SK-N-SH (cell line): ENCODE measurements at regions not wholly inside any gene's neighbourhood (a gene's known extent, or its start where the extent isn't known, plus 50 kb on each side); places are given as distances from the start of the nearest gene placed in this dataset.

ENCODE experiments used
- CTCF ChIP-seq: fragments of 200-600 bp; sonication (generic); IDR thresholded peaks from 2 replicates; pipeline ENCODE4 v1.6.1; 2017; ENCODE audit warnings: antibody characterized with exemption, mild to moderate bottlenecking, moderate library complexity
- EP300 ChIP-seq, 2 experiments: IDR thresholded peaks; 2 replicates each; pipeline versions ENCODE4 v1.4.0 to v1.6.1; 2012; ENCODE audit warnings: borderline replicate concordance in 1 of 2, low read depth in 1 of 2, low read length in 1 of 2
- EZH2phosphoT487 ChIP-seq: fragments of 200-600 bp; sonication (generic); IDR thresholded peaks from 2 replicates; pipeline ENCODE4 v1.6.1; 2017; ENCODE audit warnings: low read depth, mixed run types, mild to moderate bottlenecking, antibody characterized with exemption, moderate library complexity, borderline replicate concordance
- GABPA ChIP-seq: IDR thresholded peaks from 2 replicates; pipeline ENCODE4 v1.4.0; 2012; ENCODE audit warnings: low read depth, mild to moderate bottlenecking
- MAX ChIP-seq: IDR thresholded peaks from 2 replicates; pipeline ENCODE4 v1.4.0; 2012; ENCODE audit warnings: low read depth
- PBX3 ChIP-seq: IDR thresholded peaks from 2 replicates; pipeline ENCODE4; 2012
- POLR2AphosphoS5 ChIP-seq: IDR thresholded peaks from 2 replicates; pipeline ENCODE4 v1.6.1; 2012; ENCODE audit warnings: low read depth, low read length
- RCOR1 ChIP-seq: fragments of 150-350 bp; IDR thresholded peaks from 2 replicates; pipeline ENCODE4 v1.6.1; 2017; ENCODE audit warnings: antibody characterized with exemption, low read length
- REST ChIP-seq: IDR thresholded peaks from 2 replicates; pipeline ENCODE4 v1.6.1; 2012; ENCODE audit warnings: mild to moderate bottlenecking, low read depth, low read length, moderate library complexity
- TCF12 ChIP-seq: IDR thresholded peaks from 2 replicates; pipeline ENCODE4 v1.4.0; 2012
- YY1 ChIP-seq: IDR thresholded peaks from 2 replicates; pipeline ENCODE4 v1.4.0; 2012; ENCODE audit warnings: low read depth, mild to moderate bottlenecking

- TF ChIP-seq CTCF (no peak), YY1 (no peak), MAX (no peak), EZH2phosphoT487 (no peak), PBX3 (no peak), EP300 (IDR thresholded peaks at IDR 0.05; ENCODE audit: borderline replicate concordance in 1 of 2, low read depth in 1 of 2, low read length in 1 of 2) (no peak), RCOR1 (no peak), REST (no peak), GABPA (no peak), POLR2AphosphoS5 (no peak), TCF12 (no peak)
Observed at GRCh38 chr3:66948041-66948440, 50.1 kb upstream of the KBTBD8 start.
